Activated T-cell treated with anti-CD3 and anti-CD28 coated beads for 24 hours (primary cell): ENCODE measurements at regions not wholly inside any gene's neighbourhood (a gene's known extent, or its start where the extent isn't known, plus 50 kb on each side); places are given as distances from the start of the nearest gene placed in this dataset.
"Not testable (repeated sequence)": the region's sequence is repeated elsewhere in the genome, so short reads cannot be mapped to it uniquely, and the experiment has no call there.

ENCODE experiments used
- DNase-seq: peaks from one replicate; pipeline ENCODE4 v3.0.0-alpha.2; 2020; ENCODE audit warnings: low read depth

DNA sequence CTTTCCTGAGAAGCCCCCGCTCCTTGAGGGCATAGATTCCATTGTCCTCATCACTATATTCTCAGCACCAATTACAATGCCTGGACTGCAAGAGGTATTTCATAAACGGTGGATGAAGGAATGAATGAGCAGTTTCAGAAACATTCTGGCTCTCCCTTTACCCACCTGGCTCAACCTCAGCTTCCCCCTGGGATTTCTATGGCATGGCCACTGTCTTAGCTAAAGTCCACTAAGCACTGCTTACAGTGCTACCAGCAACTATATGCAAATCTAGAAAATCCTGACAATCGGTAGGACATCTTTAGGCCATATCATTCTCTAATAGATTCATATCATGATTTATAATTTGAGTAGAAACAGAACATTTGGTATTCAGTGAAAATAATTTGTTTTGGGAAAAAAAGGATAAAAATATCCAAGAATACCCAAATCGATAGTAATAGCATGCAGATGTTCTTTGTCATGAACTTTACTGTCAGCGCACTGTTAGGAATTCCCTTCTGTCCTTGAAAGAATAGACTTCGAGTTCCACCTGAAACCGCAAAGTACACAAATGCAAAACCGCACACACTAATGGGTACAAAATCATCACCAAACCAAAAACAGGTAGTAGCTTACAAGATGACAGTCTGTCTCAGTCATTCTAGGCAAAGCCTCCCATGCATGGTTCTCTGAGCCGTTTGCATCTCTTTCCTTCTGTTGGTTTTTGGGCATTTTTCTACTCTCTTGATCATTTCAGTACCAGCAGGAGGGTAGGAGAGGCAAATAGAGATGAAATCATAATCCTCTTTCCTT, 303.6 kb upstream of the ID2 start:
- no peak for DNase-seq

DNA sequence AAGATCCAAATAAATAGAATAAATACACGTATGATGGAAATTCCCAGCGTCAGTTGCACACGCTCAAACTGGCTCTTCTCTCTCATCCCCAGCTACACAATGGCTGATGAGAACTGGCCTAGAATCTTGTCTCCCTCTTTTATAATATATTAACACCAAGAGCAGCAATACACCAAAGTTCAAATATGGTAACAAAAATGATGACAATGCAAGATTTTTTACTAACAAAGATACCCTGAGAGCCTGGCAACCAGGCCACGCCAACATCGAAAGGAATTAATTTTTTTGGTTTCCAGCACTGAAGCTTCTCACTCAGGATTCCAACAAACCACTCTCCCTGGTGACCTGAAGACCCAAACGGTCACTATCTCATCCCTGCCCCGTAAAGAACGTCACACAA, 302.7 kb upstream of the ID2 start:
- no peak for DNase-seq

DNA sequence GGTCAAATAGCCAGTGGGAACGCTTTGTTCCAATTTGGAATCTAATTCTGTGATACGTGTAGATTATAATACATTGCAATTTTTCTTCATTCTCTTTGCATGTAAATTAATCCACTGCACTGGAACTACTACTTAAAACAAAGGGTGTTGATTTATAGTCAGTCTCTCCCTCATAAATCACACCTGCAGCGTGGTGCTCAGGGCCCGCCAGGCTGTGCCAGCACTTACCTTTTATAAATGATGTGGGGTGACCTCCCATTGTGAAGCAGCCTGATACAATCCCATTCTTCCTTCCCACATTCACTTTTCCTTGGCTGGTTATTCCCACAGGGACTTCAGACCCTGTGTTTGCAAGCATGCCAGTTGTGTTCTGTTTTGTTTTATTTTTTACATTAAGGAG, 302.3 kb upstream of the ID2 start:
- DNase-seq: no peak

DNA sequence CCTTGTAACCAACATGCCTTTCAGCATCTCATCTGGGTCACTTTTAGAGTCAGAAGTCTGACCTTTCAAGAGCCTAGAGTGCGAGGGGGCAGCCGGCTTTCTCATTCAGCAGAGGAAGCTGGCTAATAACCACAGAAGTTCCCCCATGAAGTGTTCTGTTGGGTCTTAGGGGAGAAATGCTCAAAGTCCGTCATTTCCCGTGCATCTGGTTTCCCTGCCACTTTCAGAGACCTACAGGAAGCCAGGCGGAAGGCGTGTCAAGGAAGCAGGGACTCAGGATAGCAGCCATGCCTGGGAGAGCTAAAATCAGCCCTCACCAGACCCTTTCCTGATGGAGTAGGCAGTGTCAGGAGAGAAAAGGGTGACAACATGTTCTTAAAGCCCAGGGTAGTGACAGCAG, 301.8 kb upstream of the ID2 start:
- no peak for DNase-seq

DNA sequence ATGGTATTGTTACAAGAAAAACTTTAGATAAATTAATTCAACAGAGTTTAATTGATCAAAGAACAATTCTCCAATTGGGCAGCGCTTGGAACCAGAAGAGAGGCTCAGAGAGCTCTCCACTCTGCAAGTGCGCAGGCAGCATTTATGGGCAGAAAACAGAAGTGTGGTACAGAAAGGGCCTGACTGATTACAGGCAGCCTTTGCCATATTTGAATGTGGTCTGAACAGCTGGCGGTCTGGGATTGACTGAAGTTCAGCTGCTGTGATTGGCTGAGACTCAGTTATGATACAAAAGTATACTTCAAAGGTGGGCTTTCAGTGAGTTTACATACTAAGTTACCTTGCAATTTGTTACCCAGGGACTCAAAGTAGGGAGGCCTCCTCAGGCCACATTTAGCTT, 301.3 kb upstream of the ID2 start:
- no peak for DNase-seq

DNA sequence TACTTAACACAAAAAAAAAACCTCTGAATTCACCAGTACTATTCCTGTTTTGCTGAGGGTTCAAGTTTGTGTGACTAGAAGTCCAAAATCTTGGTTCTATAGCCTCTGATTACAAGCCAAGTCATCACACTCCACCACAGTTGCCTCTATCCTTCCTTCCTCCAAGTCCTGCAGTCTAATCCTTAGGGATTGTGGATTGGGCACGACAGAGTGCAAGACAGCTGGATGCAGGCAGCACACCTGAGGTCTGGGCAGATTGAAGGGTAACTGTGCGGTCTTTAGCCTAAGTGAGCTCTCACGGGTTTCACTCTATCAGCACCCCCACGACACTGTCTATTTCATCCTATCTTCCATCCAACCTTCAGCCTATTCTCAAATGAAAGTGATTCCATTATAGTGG, 299.4 kb upstream of the ID2 start:
- no peak for DNase-seq

DNA sequence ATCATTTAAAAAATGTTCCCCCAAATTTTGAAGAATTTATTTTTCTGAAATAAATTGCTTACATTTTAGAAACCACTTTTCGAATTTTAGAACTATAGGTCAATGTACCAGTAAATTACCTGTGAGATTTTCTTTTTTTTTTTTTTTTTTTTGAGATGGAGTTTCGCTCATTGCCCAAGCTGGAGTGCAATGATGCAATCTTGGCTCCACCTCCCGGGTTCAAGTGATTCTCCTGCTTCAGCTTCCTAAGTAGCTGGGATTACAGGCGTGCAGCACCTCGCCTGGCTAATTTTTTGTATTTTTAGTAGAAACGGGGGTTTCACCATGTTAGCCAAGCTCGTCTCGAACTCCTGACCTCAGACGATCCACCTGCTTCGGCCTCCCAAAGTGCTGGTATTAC, 295.1 kb upstream of the ID2 start:
- not testable (repeated sequence) for DNase-seq

DNA sequence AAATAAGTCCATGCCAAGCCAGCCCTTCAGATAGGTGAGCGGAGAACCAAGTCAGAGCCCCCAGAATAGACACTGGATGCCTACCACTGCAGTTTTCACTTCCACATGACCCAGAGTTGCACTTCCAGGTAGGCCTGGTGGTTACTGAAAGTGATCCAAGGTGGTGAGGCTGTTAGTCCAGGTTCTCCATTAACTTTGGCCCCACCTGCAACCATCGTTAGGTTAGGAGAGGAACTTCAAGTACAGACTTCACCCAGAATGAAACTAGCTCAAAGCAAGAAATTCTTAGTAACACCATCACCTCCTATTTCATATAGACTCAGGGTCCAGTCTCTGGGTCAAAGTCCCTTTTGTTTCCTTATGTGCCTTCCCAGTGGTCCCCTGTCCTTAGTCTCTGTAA, 293.1 kb upstream of the ID2 start:
- DNase-seq: no peak

DNA sequence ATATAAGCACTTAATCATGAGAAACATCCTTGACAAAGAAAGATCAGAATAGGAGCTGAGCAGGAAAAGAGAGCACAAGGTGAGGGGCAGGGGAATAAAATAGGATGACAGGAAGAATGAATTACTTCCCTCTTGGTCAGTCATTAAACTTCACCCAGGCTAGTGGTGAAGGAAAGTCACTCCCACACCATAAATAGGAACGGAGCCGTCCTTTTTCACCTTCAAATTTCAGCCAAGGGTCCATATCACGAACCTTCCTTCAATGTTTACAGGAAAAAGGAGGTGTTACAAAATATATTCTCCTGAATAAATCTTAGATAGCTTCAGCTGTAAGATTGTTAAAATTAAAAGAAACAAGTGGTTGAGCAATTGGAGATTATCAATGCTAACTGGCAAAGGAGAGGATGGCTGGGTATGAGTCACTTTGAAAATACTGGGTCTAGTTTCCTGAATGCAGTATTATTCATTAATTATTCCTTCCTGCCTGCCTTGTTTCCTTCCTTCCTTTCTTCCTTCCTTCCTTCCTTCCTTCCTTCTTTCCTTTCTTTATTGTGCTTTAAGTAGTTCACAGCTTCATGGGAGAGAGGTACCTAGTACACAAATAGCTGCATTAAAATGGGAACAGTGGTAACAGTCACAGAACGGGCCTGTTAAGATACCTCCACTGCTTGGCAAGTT, 292.3 kb upstream of the ID2 start:
- no peak for DNase-seq

DNA sequence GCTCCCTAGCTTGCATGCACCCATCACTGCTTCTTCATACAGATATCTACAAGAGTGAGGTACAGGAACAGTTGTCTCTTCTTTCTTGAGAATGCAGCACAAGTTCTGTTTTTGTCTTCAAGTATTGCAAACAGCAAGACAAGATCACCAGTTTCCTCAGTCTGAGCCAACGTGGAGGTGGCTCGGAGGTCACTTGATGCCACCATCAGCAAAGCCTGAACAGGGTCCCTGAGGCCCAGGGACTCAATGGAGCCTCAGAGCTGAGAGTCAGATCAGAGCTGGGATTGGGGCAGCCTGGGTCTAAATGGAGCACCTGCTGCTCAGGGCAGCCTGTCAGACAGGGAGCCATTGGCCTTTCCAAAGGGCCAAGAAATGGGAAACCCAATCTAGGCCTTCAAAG, 290.7 kb upstream of the ID2 start:
- DNase-seq: no peak

DNA sequence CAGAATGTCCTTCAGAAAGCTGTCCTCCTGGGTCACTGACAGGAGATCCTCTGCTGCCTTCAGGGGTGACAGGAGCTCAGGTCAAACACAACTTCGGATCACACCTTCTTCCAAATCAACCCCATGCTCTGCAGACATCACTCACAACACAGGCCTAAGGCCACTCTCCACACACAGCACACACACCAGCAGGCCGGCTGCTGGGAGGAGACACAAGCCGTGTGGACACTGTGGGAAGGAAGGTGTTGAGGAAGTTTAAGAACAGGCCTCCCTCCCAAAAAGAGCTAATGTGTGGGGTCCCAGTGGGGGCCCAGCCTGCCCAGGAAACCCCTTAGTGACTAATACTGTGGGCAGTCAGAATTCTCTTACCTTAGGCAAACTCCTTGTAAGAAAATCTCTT, 290.3 kb upstream of the ID2 start:
- DNase-seq: no peak

DNA sequence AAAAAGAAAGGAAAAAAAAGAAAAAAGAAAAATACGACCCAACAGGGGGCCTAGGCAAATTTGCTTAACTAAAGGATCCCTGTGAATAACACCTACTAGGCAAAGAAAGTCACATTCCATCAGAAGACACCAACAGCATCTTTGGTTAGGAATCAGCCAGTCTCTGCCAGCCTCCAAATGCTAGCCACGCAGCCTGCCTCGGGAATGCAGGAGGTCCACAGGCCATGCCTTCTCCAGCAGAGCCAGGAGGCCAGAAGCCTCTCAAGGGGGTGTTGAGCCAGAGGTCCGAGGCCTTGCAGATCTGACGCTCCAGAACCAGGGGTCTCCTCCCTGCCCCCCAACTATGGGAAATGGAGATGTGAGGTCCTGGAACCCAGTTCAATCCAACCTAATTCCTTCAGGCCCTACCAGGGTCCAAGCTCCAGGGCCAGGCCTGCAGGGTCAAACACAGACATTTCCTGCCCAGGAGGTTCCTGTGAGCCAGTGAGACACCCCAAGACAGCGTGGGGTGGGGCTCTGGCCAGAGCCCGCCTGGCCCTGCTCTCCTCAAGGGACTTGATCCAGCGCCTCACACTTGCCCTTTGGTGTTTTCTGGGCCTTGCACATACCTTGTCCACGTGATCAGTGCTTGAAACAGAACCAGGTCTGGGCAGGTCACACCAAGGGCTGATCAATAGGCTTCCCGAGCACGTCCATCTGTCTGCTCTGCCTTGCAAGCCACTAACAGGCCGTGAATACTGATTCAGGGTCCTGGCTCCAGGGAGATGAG, 289.6 kb upstream of the ID2 start:
- DNase-seq: no peak

DNA sequence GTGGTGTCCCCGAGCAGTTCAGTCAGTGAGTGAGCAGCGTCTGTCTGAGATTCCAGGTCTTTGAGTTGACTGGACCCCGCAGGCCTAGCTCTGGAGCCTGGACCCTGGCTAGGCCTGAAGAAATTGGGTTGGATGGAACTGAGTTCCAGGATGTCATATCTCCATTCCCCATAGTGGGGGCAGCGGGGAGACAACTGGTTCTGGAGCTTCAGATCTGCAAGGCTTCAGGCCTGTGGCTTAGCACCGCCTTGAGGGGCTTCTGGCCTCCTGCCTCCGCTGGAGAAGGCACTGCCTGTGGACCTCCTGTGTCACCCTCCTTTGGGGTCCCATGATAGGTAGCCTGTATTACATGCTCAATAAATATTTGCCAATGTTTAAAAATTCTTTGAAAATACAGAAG, 288.4 kb upstream of the ID2 start:
- DNase-seq: no peak

DNA sequence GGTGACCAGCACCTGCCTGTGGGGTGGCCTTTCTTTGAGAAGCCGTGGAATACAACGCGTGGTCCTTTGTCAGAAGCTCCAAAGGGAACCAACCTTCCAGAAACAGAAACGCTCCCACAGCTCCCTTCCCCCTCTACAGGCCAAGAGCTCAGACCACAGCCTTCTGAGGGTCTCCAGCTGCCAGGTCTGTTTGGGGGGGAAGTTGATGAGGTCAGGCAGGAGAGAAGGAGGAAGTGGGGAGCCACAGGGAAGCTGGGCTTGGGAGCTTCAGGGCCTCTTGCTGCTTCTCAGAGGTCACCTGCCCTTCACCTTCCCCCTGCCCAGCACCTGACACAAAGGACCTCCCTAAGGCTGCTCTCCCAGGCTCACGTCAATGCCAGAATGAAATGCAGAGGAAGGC, 287.7 kb upstream of the ID2 start:
- DNase-seq: no peak

DNA sequence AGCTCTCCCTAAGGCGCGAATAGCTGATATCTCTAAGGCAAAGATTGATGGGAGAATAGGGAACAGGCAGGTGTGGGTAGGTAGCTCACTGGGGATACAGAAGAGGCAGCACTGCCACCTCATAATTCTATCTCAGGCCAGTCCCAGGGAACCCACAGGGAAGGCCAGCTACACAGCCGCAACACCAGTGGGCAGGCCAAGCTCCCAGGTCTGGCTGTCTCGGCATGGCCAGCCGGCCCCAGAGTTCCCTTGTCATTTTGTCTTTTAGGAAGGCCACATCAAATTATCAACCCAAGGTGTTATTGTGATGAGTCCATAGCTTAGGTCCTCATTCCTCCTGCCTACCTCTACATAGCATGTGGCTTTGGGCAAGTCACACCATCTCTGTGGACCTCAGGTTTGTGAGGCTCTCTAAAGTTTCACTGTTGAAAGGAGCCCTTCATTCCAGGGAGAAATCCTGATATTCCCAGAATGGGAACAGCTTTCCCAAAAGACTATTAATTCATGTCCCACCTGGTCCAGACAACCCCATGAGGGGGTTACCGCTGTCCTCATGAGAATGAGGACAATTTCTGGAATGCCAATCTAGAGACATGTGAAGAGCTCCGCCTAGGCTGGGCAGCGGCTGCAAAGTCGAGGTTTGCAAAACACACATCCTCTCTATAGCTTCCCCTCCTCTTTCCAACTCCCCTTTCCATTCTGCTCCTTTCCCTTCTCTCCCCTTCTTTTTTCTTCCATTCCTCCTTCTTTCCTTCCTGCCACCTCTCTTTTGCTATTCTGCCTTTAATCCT, 287.1 kb upstream of the ID2 start:
- no peak for DNase-seq

DNA sequence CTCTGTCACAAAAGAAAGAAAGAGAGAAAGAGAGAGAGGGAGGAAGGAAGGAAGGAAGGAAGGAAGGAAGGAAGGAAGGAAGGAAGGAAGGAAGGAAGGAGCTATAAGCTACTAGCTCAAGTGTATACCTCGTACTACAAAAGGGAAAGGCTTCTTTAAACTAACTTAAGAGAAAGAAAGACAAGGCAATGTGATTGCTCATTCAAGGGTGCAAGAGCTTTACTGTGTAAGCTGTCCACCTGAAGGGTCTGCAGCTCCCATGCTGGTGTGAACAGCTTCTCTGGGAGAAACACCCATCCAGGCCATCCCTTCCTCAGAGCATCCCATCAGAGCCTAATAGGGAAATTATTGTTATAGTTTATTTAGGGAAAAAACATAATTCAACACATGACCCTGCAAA, 286.1 kb upstream of the ID2 start:
- no peak for DNase-seq

DNA sequence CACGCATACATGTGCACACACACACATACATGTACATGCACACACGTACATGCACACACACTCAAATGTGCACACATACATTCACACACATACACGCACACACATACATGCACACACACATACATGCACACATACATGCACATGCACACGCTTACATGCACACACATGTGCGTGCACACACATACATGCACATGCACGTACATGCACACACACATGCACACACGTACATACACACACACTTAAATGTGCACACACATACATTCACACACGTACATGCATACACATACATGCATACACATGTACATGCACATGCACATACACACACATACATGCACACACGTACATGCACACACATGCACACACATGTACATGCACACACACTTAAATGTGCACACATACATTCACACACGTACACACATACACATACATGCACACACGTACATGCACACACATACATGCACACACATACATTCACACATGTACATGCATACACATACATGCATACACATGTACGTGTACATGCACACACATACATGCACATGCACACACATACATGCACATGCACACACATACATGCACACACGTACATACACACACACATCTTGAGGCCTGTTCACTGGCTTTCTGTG, 283.7 kb upstream of the ID2 start:
- DNase-seq: no peak

DNA sequence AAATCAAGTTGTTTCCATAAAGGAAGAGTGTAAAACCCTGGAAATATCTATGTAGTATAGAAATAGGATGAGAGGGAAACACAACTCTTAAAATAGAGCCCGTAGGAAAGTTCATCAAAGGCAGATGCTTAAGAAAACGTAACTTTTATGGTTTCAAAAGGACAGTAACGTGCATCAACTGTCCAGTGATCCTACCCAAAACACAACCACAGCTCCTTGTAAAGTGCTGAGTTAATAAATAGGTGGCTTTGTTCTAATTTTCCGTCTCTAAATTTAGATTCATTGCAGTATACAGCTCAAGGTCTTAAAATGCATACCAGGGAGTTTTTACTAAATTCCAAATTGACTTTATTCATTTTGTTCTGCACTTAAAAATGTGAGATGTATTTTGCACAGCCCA, 282.1 kb upstream of the ID2 start:
- no peak for DNase-seq

DNA sequence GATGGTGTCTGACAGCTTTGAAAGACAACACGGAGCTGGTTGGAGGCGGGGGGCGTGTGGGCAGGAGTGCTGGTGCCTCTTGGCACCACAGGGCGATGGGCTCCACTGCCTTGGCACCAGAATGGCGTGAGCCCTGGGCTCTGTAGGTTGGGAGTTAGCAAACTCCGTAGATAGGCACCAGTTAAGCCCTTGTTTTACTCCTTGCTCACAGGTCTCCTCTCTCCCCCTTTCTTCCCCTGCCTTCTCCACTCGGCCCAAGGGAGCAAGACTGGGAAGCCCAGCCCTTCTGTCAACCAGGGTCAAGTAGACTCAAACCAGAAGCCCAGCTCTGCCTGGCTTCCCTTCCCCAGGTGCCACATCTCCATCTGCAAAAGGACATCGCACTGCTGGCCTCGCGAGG, 281.7 kb upstream of the ID2 start:
- no peak for DNase-seq

DNA sequence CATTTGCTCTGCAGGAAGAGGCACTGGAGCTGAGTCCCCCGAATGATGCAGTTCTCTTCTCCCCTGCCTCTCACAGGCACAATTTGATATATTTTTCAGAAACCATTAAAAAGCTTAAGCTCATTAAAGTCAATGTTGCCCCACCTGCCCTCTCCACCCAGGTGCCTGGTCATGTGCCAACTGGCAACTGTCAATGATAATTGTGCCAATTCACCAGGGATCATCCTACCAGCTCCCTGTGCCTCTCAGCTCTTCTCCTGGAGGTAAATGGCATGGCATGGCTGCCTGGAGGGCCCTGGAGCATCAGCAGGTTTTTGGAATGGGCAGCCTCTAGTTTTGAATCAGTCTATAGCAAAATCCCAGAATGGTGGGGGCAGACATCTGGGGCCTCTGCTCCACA, 279.6 kb upstream of the ID2 start:
- DNase-seq: no peak

DNA sequence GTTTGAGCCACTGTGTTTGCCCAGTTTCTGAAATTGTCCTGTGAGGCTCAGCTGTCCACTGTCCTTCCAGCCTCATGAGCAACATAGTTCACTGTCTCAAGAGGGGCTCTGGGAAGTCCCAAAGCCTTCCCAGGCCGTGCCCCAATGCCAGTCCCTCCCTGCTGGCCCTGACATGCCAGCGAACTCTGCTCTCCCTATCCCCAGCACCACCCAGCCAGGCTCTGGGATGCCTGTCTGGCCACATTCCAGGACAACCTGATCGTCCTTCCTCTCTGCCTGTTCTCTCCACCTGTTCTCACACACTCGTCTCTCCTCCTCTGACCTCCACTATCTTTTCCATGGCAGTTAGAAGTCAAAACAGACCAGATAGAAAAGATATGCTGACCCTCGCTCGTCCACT, 278.0 kb upstream of the ID2 start:
- no peak for DNase-seq

DNA sequence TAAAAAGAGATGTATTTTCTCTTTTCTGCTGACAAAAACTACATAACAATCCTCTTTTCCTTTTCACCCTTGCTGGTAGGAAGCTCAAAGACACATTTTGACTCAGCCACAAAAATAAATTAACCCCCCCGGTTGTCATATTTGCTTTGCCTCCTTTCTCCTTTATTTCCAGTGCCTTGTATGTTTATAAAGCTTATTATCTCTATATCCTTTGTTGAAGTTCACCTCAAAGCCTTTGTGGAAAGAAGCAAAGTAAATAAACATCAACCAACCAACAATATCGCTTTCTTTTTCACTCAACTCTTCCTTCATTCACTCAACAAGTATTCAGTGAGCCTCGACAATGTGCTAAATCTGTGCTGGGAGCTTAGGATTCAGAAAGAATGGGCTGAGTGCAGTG, 276.5 kb upstream of the ID2 start:
- DNase-seq: no peak
